Suprapubic skin (tissue), 4 donors: ENCODE measurements at regions not wholly inside any gene's neighbourhood (a gene's known extent, or its start where the extent isn't known, plus 50 kb on each side); places are given as distances from the start of the nearest gene placed in this dataset.

Experiments used
- DNase-seq, 2 donors: peaks; one replicate each; pipeline ENCODE4 v3.0.0-alpha.2; 2019; ENCODE audit warnings: low spot score in 2 of 2
- H3K27ac ChIP-seq: fragments of 200-600 bp; sonication (generic); one replicate; pipeline ENCODE4 v1.5.1; 2019
- H3K27me3 ChIP-seq: fragments of 200-600 bp; sonication (generic); one replicate; pipeline ENCODE4 v1.5.1; 2019
- H3K36me3 ChIP-seq: fragments of 200-600 bp; sonication (generic); one replicate; pipeline ENCODE4 v1.5.1; 2019
- H3K4me1 ChIP-seq: fragments of 200-600 bp; sonication (generic); one replicate; pipeline ENCODE4 v1.5.1; 2019
- H3K4me3 ChIP-seq: fragments of 200-600 bp; sonication (generic); one replicate; pipeline ENCODE4 v1.5.1; 2019; ENCODE audit warnings: mild to moderate bottlenecking
- H3K9me3 ChIP-seq: fragments of 200-600 bp; sonication (generic); one replicate; pipeline ENCODE4 v1.5.1; 2019
- CTCF ChIP-seq, 2 donors: fragments of 200-600 bp in 1 of 2; fragments of 450-650 bp in 1 of 2; sonication (generic) in 1 of 2; IDR thresholded peaks; one replicate each; pipeline ENCODE4 v1.5.1; 2016 to 2019; ENCODE audit warnings: antibody characterized with exemption in 2 of 2, mild to moderate bottlenecking in 1 of 2, moderate library complexity in 1 of 2
- EP300 ChIP-seq: sonication (generic); formaldehyde crosslinking; IDR thresholded peaks from one replicate; pipeline ENCODE4 v1.6.1; 2017; ENCODE audit warnings: antibody characterized with exemption
- POLR2A ChIP-seq, 2 donors: fragments of 450-650 bp; IDR thresholded peaks; one replicate each; pipeline ENCODE4 v1.6.1; 2017; ENCODE audit warnings: antibody characterized with exemption in 2 of 2, mild to moderate bottlenecking in 2 of 2, moderate library complexity in 2 of 2
- POLR2AphosphoS5 ChIP-seq, 3 donors: sonication (generic); formaldehyde crosslinking; IDR thresholded peaks; one replicate each; pipeline ENCODE4 v1.6.1; 2017; ENCODE audit warnings: antibody characterized with exemption in 3 of 3
- WGBS: methylation state at CpG from one replicate; pipeline ENCODE4 v1.1.5; 2018; 5-methylcytosine and 5-hydroxymethylcytosine counted together

DNA sequence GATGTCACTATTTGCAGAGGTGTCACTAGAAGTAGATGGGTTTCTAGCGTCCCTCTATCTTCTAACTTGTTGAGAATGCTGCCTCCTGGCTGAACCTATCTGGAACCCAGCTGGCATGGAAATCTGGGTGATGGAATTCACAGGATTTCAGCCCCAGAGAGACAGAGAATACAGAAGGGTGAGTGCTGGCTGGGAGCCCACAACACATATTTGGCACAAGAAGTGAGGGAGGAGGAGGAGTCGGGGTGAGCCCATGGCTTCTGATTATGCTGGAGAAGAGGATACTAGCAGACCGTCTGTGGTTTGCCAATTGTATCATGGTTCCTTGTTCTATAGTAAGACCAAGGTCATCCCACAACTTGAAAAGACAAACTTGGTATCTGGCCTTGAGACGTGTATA is 557.8 kb upstream of the SALL1 start:
- Histone ChIP-seq H3K9me3 (peaks cover 6% of the 10 kb centered on the region), H3K36me3 (no peaks in the 10 kb centered on the region), H3K4me3 (no peak overlapping the region), H3K27ac (no peak overlapping the region), H3K27me3 (no peaks in the 10 kb centered on the region), H3K4me1 (no peaks in the 10 kb centered on the region)
- DNase-seq = no peak
- 63% methylated on average over 4 of the region's 4 CpGs for whole genome bisulfite sequencing
- TF ChIP-seq CTCF (IDR thresholded peaks at IDR 0.05) (no peak), POLR2A (IDR thresholded peaks at IDR 0.05) (no peak), EP300 (no peak), POLR2AphosphoS5 (IDR thresholded peaks at IDR 0.05) (no peak)

GRCh38 chr16:51707666-51708065 is 556.6 kb upstream of the SALL1 start:
- no peaks in the 10 kb centered on the region for H3K36me3 ChIP-seq
- WGBS = 51% methylated on average over 6 of the region's 6 CpGs
- TF ChIP-seq POLR2A (IDR thresholded peaks at IDR 0.05) (no peak), POLR2AphosphoS5 (IDR thresholded peaks at IDR 0.05) (no peak), EP300 (no peak), CTCF (IDR thresholded peaks at IDR 0.05) (no peak)
- peaks cover 6% of the 10 kb centered on the region for H3K9me3 ChIP-seq
- H3K4me1 ChIP-seq = no peaks in the 10 kb centered on the region
- no peaks in the 10 kb centered on the region for H3K27me3 ChIP-seq
- no peak overlapping the region for H3K27ac ChIP-seq
- DNase-seq = no peak
- H3K4me3 ChIP-seq = no peak overlapping the region

GRCh38 chr16:51705142-51705541 is 554.1 kb upstream of the SALL1 start:
- H3K27ac ChIP-seq = no peak overlapping the region
- H3K4me3 ChIP-seq = no peak overlapping the region
- H3K4me1 ChIP-seq = no peaks in the 10 kb centered on the region
- TF ChIP-seq EP300 = no peak
- TF ChIP-seq CTCF (IDR thresholded peaks at IDR 0.05) = no peak
- TF ChIP-seq POLR2A (IDR thresholded peaks at IDR 0.05) = no peak
- no peak for TF ChIP-seq POLR2AphosphoS5 (IDR thresholded peaks at IDR 0.05)
- no peak for DNase-seq
- no peaks in the 10 kb centered on the region for H3K27me3 ChIP-seq
- no peaks in the 10 kb centered on the region for H3K36me3 ChIP-seq
- peaks cover 6% of the 10 kb centered on the region for H3K9me3 ChIP-seq

GRCh38 chr16:51701025-51701424 is 550.0 kb upstream of the SALL1 start:
- TF ChIP-seq POLR2A (IDR thresholded peaks at IDR 0.05) = no peak
- TF ChIP-seq EP300 = no peak
- TF ChIP-seq CTCF (IDR thresholded peaks at IDR 0.05) = no peak
- WGBS = 73% methylated on average over 1 of the region's 1 CpG
- no peak overlapping the region for H3K27ac ChIP-seq
- H3K9me3 ChIP-seq = peaks cover 5% of the 10 kb centered on the region
- no peaks in the 10 kb centered on the region for H3K27me3 ChIP-seq
- no peaks in the 10 kb centered on the region for H3K36me3 ChIP-seq
- no peak overlapping the region for H3K4me3 ChIP-seq
- DNase-seq = no peak
- H3K4me1 ChIP-seq = no peaks in the 10 kb centered on the region

GRCh38 chr16:51699686-51700396 is 548.8 kb upstream of the SALL1 start:
- TF ChIP-seq POLR2AphosphoS5 (IDR thresholded peaks at IDR 0.05) = no peak
- TF ChIP-seq POLR2A (IDR thresholded peaks at IDR 0.05) = no peak
- no peak for TF ChIP-seq CTCF (IDR thresholded peaks at IDR 0.05)
- no peak for TF ChIP-seq EP300
- 77% methylated on average over 5 of the region's 5 CpGs for WGBS
- H3K4me1 ChIP-seq = no peaks in the 10 kb centered on the region

More at GRCh38 chr16:51699686-51700396, 548.8 kb upstream of the SALL1 start:
- H3K27ac ChIP-seq = no peak overlapping the region
- H3K9me3 ChIP-seq = no peaks in the 10 kb centered on the region
- no peak overlapping the region for H3K4me3 ChIP-seq
- no peaks in the 10 kb centered on the region for H3K27me3 ChIP-seq
- DNase-seq = no peak
- H3K36me3 ChIP-seq = no peaks in the 10 kb centered on the region
